K562 (cell line): ENCODE measurements at regions not wholly inside any gene's neighbourhood (a gene's known extent, or its start where the extent isn't known, plus 50 kb on each side); places are given as distances from the start of the nearest gene placed in this dataset.
A peak's percentile ranks its signal among the peaks of the same experiment; 100 is the strongest.

Experiments used
- ATAC-seq: fragments of 200-7000 bp; cut with Tn5 transposase; 3 replicates; pipeline ENCODE4 v1.9.1; 2020; ENCODE audit warnings: moderate library complexity
- BruUV-seq: library from RNA; stranded (reverse); fragments of 400-500 nt; replicated peaks from 2 replicates; lab custom pipeline; 2021; lab: Mats Ljungman, UMichigan
- CTCF ChIA-PET: fragments of 300-600 bp; formaldehyde crosslinking; extraction: SDS; loops from one replicate; lab custom pipeline; 2021; ENCODE audit warnings: low intra/inter-chr PET ratio; lab: Yijun Ruan, JAX
- POLR2A ChIA-PET: fragments of 300-600, 350-650 bp; sonication (Branson Sonifier 250); formaldehyde crosslinking; extraction: SDS; loops from one replicate; lab custom pipeline; 2021; ENCODE audit warnings: antibody characterized with exemption, inconsistent platforms; lab: Yijun Ruan, JAX
- DNase-seq, 4 experiments: peaks; one replicate each; pipeline versions ENCODE4 v3.0.0 to v3.0.0-alpha.2; 2011 to 2018; ENCODE audit warnings: low spot score in 3 of 4, mixed read lengths in 3 of 4; ENCODE audit errors: extremely low read depth in 1 of 4
- FAIRE-seq: peaks from 2 replicates; lab custom pipeline; 2011; peaks lifted over from hg19 to GRCh38; lab: Jason Lieb, UNC
- H2AFZ ChIP-seq: 2 replicates; pipeline ENCODE4 v1.6.0; 2011; ENCODE audit warnings: low read depth, low read length, control low read depth, inconsistent platforms
- H3K27ac ChIP-seq: fragments of 200-600 bp; 3 replicates; pipeline ENCODE4 v1.8.0; 2011; ENCODE audit warnings: low read depth, mild to moderate bottlenecking, control low read depth, inconsistent platforms, low read length, moderate library complexity, mixed read lengths; ENCODE audit errors: extremely low read depth
- H3K27me3 ChIP-seq, 2 experiments: fragments of 300-600 bp in 1 of 2; 2 replicates in 1 of 2; 3 replicates in 1 of 2; pipeline versions ENCODE4 v1.6.0 to v1.8.0; 2011; ENCODE audit warnings: inconsistent platforms in 2 of 2, low read length in 2 of 2, mild to moderate bottlenecking in 1 of 2, mixed read lengths in 1 of 2, moderate library complexity in 1 of 2; ENCODE audit not compliant: control insufficient read depth in 2 of 2, insufficient read depth in 2 of 2
- H3K36me3 ChIP-seq: fragments of 300-600 bp; 3 replicates; pipeline ENCODE4 v1.8.0; 2011; ENCODE audit warnings: mild to moderate bottlenecking, low read length, inconsistent platforms; ENCODE audit not compliant: control insufficient read depth, insufficient read depth
- H3K4me1 ChIP-seq, 2 experiments: fragments of 200-600 bp in 1 of 2; replicated peaks in 1 of 2; 2 replicates in 1 of 2; 3 replicates in 1 of 2; pipeline versions ENCODE4 v1.5.1 to v1.8.0; 2011; ENCODE audit warnings: inconsistent platforms in 2 of 2, low read length in 2 of 2, mild to moderate bottlenecking in 1 of 2, mixed read lengths in 1 of 2, moderate library complexity in 1 of 2; ENCODE audit not compliant: control insufficient read depth in 2 of 2, insufficient read depth in 2 of 2
- H3K4me2 ChIP-seq: 2 replicates; pipeline ENCODE4 v1.6.1; 2011; ENCODE audit warnings: low read length, control low read depth, inconsistent platforms, mixed read lengths; ENCODE audit not compliant: insufficient read depth
- H3K4me3 ChIP-seq: fragments of 200-600 bp; sonication (generic), shearing (Covaris generic); 2 replicates; pipeline ENCODE4 v1.5.1; 2016; ENCODE audit warnings: control low read depth, inconsistent platforms
- H3K79me2 ChIP-seq: fragments of 200-600 bp; 3 replicates; pipeline ENCODE4 v1.8.0; 2011; ENCODE audit warnings: low read length, inconsistent platforms; ENCODE audit not compliant: control insufficient read depth, insufficient read depth
- H3K9ac ChIP-seq, 2 experiments: 2 replicates each; pipeline versions ENCODE4 v1.6.0 to v1.6.1; 2011; ENCODE audit warnings: low read depth in 2 of 2, low read length in 2 of 2, control low read depth in 1 of 2, inconsistent platforms in 1 of 2, mild to moderate bottlenecking in 1 of 2, mixed read lengths in 1 of 2; ENCODE audit not compliant: insufficient read depth in 1 of 2
- H3K9me1 ChIP-seq: one replicate; pipeline ENCODE4 v1.6.0; 2011; ENCODE audit warnings: inconsistent platforms, mild to moderate bottlenecking, low read length, moderate library complexity; ENCODE audit not compliant: control insufficient read depth, insufficient read depth
- H3K9me3 ChIP-seq: replicated peaks from 2 replicates; pipeline ENCODE4 v1.5.1; 2011; ENCODE audit warnings: low read depth, low read length, inconsistent platforms; ENCODE audit not compliant: control insufficient read depth, insufficient read depth
- H4K20me1 ChIP-seq: replicated peaks from 2 replicates; pipeline ENCODE4 v1.6.1; 2011; ENCODE audit warnings: low read length, inconsistent platforms, mixed read lengths; ENCODE audit not compliant: control insufficient read depth, insufficient read depth
- BRD9 ChIP-seq: fragments of 450-650 bp; IDR thresholded peaks from 2 replicates; pipeline ENCODE4 v1.6.1; 2018; ENCODE audit warnings: low read depth; ENCODE audit not compliant: partially characterized antibody
- CTCFL ChIP-seq: IDR thresholded peaks from 2 replicates; pipeline ENCODE4 v1.6.1; 2011; ENCODE audit warnings: borderline replicate concordance, low read depth, mild to moderate bottlenecking, moderate library complexity, low read length; ENCODE audit not compliant: insufficient read depth, poor library complexity, severe bottlenecking
- PHB2 ChIP-seq: fragments of 450-650 bp; IDR thresholded peaks from 2 replicates; pipeline ENCODE4 v1.6.1; 2017; ENCODE audit warnings: low read depth
- PHF20 ChIP-seq: fragments of 450-650 bp; IDR thresholded peaks from 2 replicates; pipeline ENCODE4 v1.6.1; 2018; ENCODE audit not compliant: partially characterized antibody
- STAT6 ChIP-seq: sonication (generic); formaldehyde crosslinking; IDR thresholded peaks from 2 replicates; pipeline ENCODE4 v1.8.1; 2023; ENCODE audit warnings: mild to moderate bottlenecking, missing genetic modification reagents
- ZNF707 ChIP-seq: fragments of 250-450 bp; sonication (Bioruptor Pico); conservative IDR thresholded peaks from 2 replicates; pipeline ENCODE4 v1.8.0; 2022; ENCODE audit warnings: inconsistent platforms, mild to moderate bottlenecking, moderate library complexity
- WGBS: fragments of 100-300 bp; shearing (Covaris generic); methylation state at CpG from one replicate; pipeline ENCODE4 v1.1.6; 2016; ENCODE audit warnings: low coverage, mixed read lengths; ENCODE audit not compliant: insufficient coverage; ENCODE audit errors: missing lambda C conversion rate; 5-methylcytosine and 5-hydroxymethylcytosine counted together
- in situ Hi-C: fragments of 300-500 bp; cut with MboI; formaldehyde crosslinking; loops from 4 replicates; pipeline ENCODE4 v1.15.0; 2018; ENCODE audit warnings: inconsistent platforms, mixed read lengths
- intact Hi-C: fragments of 100-400 bp; cut with micrococcal nuclease; formaldehyde crosslinking; loops from 2 replicates; pipeline ENCODE4 v1.14.2; 2022

GRCh38 chr6:8905757-8906156 lies 470.4 kb upstream of the SLC35B3 start:
- no peaks in the 10 kb centered on the region for H3K4me1 ChIP-seq
- no peaks in the 10 kb centered on the region for H4K20me1 ChIP-seq
- H2AFZ ChIP-seq, result no peak overlapping the region
- no peaks in the 10 kb centered on the region for H3K9me1 ChIP-seq
- H3K36me3 ChIP-seq, result no peaks in the 10 kb centered on the region
- POLR2A ChIA-PET, result no interaction called here
- H3K27ac ChIP-seq, result no peak overlapping the region
- intact Hi-C loops (no loop called here), in situ Hi-C loops (no loop called here)
- 0% methylated on average over 2 of the region's 2 CpGs for WGBS
- ATAC-seq (no peak), FAIRE-seq (no peak), DNase-seq (no peak)
- H3K4me3 ChIP-seq, result no peak overlapping the region
- H3K9me3 ChIP-seq, result no peaks in the 10 kb centered on the region
- BruUV-seq, result no TSS peak
- TF ChIP-seq PHB2, result no peak
- no peaks in the 10 kb centered on the region for H3K27me3 ChIP-seq
- H3K79me2 ChIP-seq, result no peaks in the 10 kb centered on the region
- CTCF ChIA-PET, result no interaction called here
- H3K9ac ChIP-seq, result no peak overlapping the region
- no peak overlapping the region for H3K4me2 ChIP-seq

- Histone ChIP-seq H3K79me2 (no peaks in the 10 kb centered on the region), H3K9ac (no peak overlapping the region), H3K27ac (no peak overlapping the region), H3K4me1 (no peaks in the 10 kb centered on the region), H3K9me1 (no peaks in the 10 kb centered on the region), H4K20me1 (no peaks in the 10 kb centered on the region), H2AFZ (no peak overlapping the region), H3K4me2 (no peak overlapping the region), H3K36me3 (no peaks in the 10 kb centered on the region), H3K9me3 (no peaks in the 10 kb centered on the region), H3K4me3 (no peak overlapping the region), H3K27me3 (no peaks in the 10 kb centered on the region)
- intact Hi-C loops, result no loop called here
- in situ Hi-C loops, result no loop called here
- CTCF ChIA-PET, result no interaction called here
- no TSS peak for BruUV-seq
- POLR2A ChIA-PET, result no interaction called here
- no peak for ATAC-seq
- TF ChIP-seq STAT6 (no peak), ZNF707 (CRISPR knock-in tag) (no peak), PHF20 (no peak), CTCFL (peak; percentile 9), BRD9 (no peak)
- WGBS, result 0% methylated on average over 3 of the region's 3 CpGs
- FAIRE-seq, result no peak
- DNase-seq, result peak in 1 of 4 experiments; percentile 3
These were observed 469.4 kb upstream of the SLC35B3 start for GRCh38 chr6:8904754-8905153.
